ENCODE measurements at regions not wholly inside any gene's neighbourhood (a gene's known extent, or its start where the extent isn't known, plus 50 kb on each side); places are given as distances from the start of the nearest gene placed in this dataset.

- H3K4me3 ChIP-seq (ENCODE audit: low read depth, low read length), result no peak overlapping the region
- ChIA-PET POLR2A (no interaction called here), CTCF (interaction anchor here (0.7 kb wide), 1 partner anchor 1251 kb away, joined by 3 read pairs; no protein-coding TSS in a partner anchor)
- no peaks in the 10 kb centered on the region for H3K4me1 ChIP-seq (ENCODE audit: control insufficient read depth, insufficient read depth, low read length)
- H3K27ac ChIP-seq (ENCODE audit: extremely low read depth, low read depth, low read length), result no peak overlapping the region
- TF ChIP-seq ZNF324 (tag by site-specific recombination; IDR thresholded peaks at IDR 0.05) (no peak), ZNF596 (tag by site-specific recombination; IDR thresholded peaks at IDR 0.05) (no peak), ZNF658 (tag by site-specific recombination; IDR thresholded peaks at IDR 0.05) (no peak), ZNF239 (tag by site-specific recombination; IDR thresholded peaks at IDR 0.05) (no peak), PRDM4 (tag by site-specific recombination; IDR thresholded peaks at IDR 0.05) (no peak), ZNF223 (tag by site-specific recombination; IDR thresholded peaks at IDR 0.05) (no peak)
- no peaks in the 10 kb centered on the region for H3K9me3 ChIP-seq (ENCODE audit: control insufficient read depth, insufficient read depth, low read depth, low read length)
- no peaks in the 10 kb centered on the region for H3K36me3 ChIP-seq (ENCODE audit: control insufficient read depth in 2 of 2, insufficient read depth in 1 of 2, low read length in 2 of 2)
Observed at GRCh38 chr5:38086777-38087176, 171.6 kb upstream of the EGFLAM start.

- TF ChIP-seq REST (tag by site-specific recombination; IDR thresholded peaks at IDR 0.05) (peak; percentile 26; the same call in 1 of the 2 replicates), ZNF777 (tag by site-specific recombination; IDR thresholded peaks at IDR 0.05; ENCODE audit: borderline replicate concordance) (no peak)
- CTCF ChIA-PET, result no interaction called here
- H3K36me3 ChIP-seq (ENCODE audit: control insufficient read depth in 2 of 2, insufficient read depth in 1 of 2, low read length in 2 of 2), result no peaks in the 10 kb centered on the region
- H3K4me3 ChIP-seq (ENCODE audit: low read depth, low read length), result no peak overlapping the region
- no peak overlapping the region for H3K27ac ChIP-seq (ENCODE audit: extremely low read depth, low read depth, low read length)
- H3K4me1 ChIP-seq (ENCODE audit: control insufficient read depth, insufficient read depth, low read length), result no peaks in the 10 kb centered on the region
- no peaks in the 10 kb centered on the region for H3K9me3 ChIP-seq (ENCODE audit: control insufficient read depth, insufficient read depth, low read depth, low read length)
- POLR2A ChIA-PET, result no interaction called here
Observed at GRCh38 chr5:38079620-38080402, 178.5 kb upstream of the EGFLAM start.

GRCh38 chr5:38078161-38078560 lies 180.2 kb upstream of the EGFLAM start:
- CTCF ChIA-PET, result no interaction called here
- H3K9me3 ChIP-seq (ENCODE audit: control insufficient read depth, insufficient read depth, low read depth, low read length), result no peaks in the 10 kb centered on the region
- POLR2A ChIA-PET, result no interaction called here
- H3K36me3 ChIP-seq (ENCODE audit: control insufficient read depth in 2 of 2, insufficient read depth in 1 of 2, low read length in 2 of 2), result no peaks in the 10 kb centered on the region
- no peaks in the 10 kb centered on the region for H3K4me1 ChIP-seq (ENCODE audit: control insufficient read depth, insufficient read depth, low read length)
- no peak overlapping the region for H3K4me3 ChIP-seq (ENCODE audit: low read depth, low read length)
- H3K27ac ChIP-seq (ENCODE audit: extremely low read depth, low read depth, low read length), result no peak overlapping the region
- no peak for TF ChIP-seq KLF10 (tag by site-specific recombination; IDR thresholded peaks at IDR 0.05)
- no peak for TF ChIP-seq ZNF280C (tag by site-specific recombination; IDR thresholded peaks at IDR 0.05)
- TF ChIP-seq ZNF837 (tag by site-specific recombination; IDR thresholded peaks at IDR 0.05), result no peak
- TF ChIP-seq MEIS1 (CRISPR knock-in tag; IDR thresholded peaks at IDR 0.05; ENCODE audit: borderline replicate concordance), result no peak
- TF ChIP-seq ZNF704 (tag by site-specific recombination; IDR thresholded peaks at IDR 0.05), result no peak
- TF ChIP-seq ZNF654 (tag by site-specific recombination; IDR thresholded peaks at IDR 0.05; ENCODE audit: low read depth), result no peak
- TF ChIP-seq ZBTB11 (tag by site-specific recombination; conservative IDR thresholded peaks at IDR 0.05; ENCODE audit: low read depth), result no peak

Measured in HEK293 (cell line).